Suppressor macrophage (primary cell): ENCODE measurements at regions not wholly inside any gene's neighbourhood (a gene's known extent, or its start where the extent isn't known, plus 50 kb on each side); places are given as distances from the start of the nearest gene placed in this dataset.
A peak's percentile ranks its signal among the peaks of the same experiment; 100 is the strongest.
"Not testable (repeated sequence)": the region's sequence is repeated elsewhere in the genome, so short reads cannot be mapped to it uniquely, and the experiment has no call there.

Experiments
- DNase-seq, 4 experiments: peaks; one replicate each; pipeline ENCODE4 v3.0.0-alpha.2; 2020 to 2022

GRCh38 chr3:28039234-28039633, 202.2 kb upstream of the CMC1 start:
- no peak for DNase-seq

GRCh38 chr3:28039829-28040228, 201.6 kb upstream of the CMC1 start:
- no peak for DNase-seq

GRCh38 chr3:28042095-28042635, 199.3 kb upstream of the CMC1 start:
- DNase-seq, result no peak

- DNase-seq, result no peak
Measured at GRCh38 chr3:28042707-28043106, 198.7 kb upstream of the CMC1 start.

GRCh38 chr3:28050120-28050519, 191.3 kb upstream of the CMC1 start:
- no peak for DNase-seq

GRCh38 chr3:28050885-28051284, 190.5 kb upstream of the CMC1 start:
- DNase-seq, result peak in 3 of 4 experiments; percentile 4 to 22 (median 8)

GRCh38 chr3:28053759-28054158, 187.7 kb upstream of the CMC1 start:
- DNase-seq, result no peak

- no peak for DNase-seq
Measured at GRCh38 chr3:28056806-28057205, 184.6 kb upstream of the CMC1 start.

GRCh38 chr3:28057539-28057938, 183.9 kb upstream of the CMC1 start:
- no peak for DNase-seq

GRCh38 chr3:28059199-28059598, 182.2 kb upstream of the CMC1 start:
- not testable (repeated sequence) for DNase-seq

- DNase-seq, result no peak
Measured at GRCh38 chr3:28066020-28066419, 175.4 kb upstream of the CMC1 start.

- DNase-seq, result no peak
Measured at GRCh38 chr3:28067014-28067413, 174.4 kb upstream of the CMC1 start.

- no peak for DNase-seq
Measured at GRCh38 chr3:28068342-28068741, 173.1 kb upstream of the CMC1 start.

GRCh38 chr3:28069438-28069837, 172.0 kb upstream of the CMC1 start:
- no peak for DNase-seq

GRCh38 chr3:28076246-28076645, 165.2 kb upstream of the CMC1 start:
- DNase-seq, result no peak

- peak in 1 of 4 experiments; percentile 2 for DNase-seq
Measured at GRCh38 chr3:28077572-28077971, 163.8 kb upstream of the CMC1 start.

GRCh38 chr3:28078536-28078935, 162.9 kb upstream of the CMC1 start:
- no peak for DNase-seq

- no peak for DNase-seq
Measured at GRCh38 chr3:28080716-28081115, 160.7 kb upstream of the CMC1 start.

GRCh38 chr3:28081533-28081947, 159.9 kb upstream of the CMC1 start:
- DNase-seq, result no peak

- no peak for DNase-seq
Measured at GRCh38 chr3:28087591-28087990, 153.8 kb upstream of the CMC1 start.

- DNase-seq, result no peak
Measured at GRCh38 chr3:28088811-28089526, 152.4 kb upstream of the CMC1 start.

- DNase-seq, result no peak
Measured at GRCh38 chr3:28089527-28089897, 151.9 kb upstream of the CMC1 start.

- DNase-seq, result no peak
Measured at GRCh38 chr3:28099296-28099695, 142.1 kb upstream of the CMC1 start.

- DNase-seq, result no peak
Measured at GRCh38 chr3:28101705-28102104, 139.7 kb upstream of the CMC1 start.

GRCh38 chr3:28103861-28104260, 137.6 kb upstream of the CMC1 start:
- DNase-seq, result no peak
